Activated CD8-positive, alpha-beta memory T cell treated with anti-CD3 and anti-CD28 coated beads, Interleukin-2, amount 50 U/mL, for 4 hours (primary cell): ENCODE measurements at regions not wholly inside any gene's neighbourhood (a gene's known extent, or its start where the extent isn't known, plus 50 kb on each side); places are given as distances from the start of the nearest gene placed in this dataset.

ENCODE experiments used
- DNase-seq: peaks from one replicate; pipeline ENCODE4 v3.0.0-alpha.2; 2020

- no peak for DNase-seq
Measured at GRCh38 chr15:95431518-95431917, 899.0 kb upstream of the NR2F2 start.

DNA sequence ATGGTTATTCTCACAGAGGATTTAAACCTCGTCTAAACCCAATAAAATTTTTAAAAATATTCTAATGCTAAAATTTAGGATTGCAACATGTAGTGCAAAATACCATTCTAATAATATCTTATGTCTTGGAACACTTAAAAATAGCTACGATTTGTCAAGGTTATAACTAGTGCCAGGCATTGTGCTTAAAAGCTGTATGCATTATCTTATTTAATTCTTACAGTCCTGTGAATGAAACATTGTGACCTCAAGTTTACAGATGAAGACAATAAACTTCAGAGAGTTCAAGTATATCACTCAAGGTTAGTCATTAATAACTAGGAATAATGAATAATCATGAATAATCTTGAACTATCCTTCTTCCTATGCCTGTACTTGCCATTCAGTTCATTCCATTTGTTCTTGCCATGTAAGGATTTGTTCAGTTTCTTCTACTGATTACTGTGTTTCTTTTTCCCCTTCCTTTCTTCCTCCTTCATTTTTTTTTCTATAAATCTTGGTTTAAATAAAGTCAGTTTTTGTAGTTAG lies 897.6 kb upstream of the NR2F2 start:
- no peak for DNase-seq

DNA sequence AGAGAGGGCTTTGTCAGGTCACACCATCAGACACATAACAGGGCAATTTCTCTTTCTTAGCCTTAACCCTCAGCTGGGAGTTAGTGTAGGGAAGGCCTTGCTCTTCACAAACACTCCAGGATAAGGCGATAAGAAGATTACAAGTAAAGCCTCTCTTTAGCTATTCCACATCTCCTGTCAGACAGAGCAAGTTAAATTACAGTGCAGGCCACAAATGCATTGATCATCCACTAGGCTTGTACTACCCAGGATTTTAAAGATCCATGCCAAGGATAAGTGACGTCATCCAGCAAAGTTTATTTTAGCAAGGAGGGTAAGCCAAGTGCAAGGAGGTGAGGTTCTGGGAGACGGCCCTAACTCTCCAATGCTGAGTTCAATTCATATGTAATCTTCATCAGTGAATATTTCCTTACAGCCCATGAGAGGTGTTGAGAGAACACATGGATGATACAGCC lies 890.6 kb upstream of the NR2F2 start:
- no peak for DNase-seq

- no peak for DNase-seq
Measured at GRCh38 chr15:95440712-95441111, 889.8 kb upstream of the NR2F2 start.

DNA sequence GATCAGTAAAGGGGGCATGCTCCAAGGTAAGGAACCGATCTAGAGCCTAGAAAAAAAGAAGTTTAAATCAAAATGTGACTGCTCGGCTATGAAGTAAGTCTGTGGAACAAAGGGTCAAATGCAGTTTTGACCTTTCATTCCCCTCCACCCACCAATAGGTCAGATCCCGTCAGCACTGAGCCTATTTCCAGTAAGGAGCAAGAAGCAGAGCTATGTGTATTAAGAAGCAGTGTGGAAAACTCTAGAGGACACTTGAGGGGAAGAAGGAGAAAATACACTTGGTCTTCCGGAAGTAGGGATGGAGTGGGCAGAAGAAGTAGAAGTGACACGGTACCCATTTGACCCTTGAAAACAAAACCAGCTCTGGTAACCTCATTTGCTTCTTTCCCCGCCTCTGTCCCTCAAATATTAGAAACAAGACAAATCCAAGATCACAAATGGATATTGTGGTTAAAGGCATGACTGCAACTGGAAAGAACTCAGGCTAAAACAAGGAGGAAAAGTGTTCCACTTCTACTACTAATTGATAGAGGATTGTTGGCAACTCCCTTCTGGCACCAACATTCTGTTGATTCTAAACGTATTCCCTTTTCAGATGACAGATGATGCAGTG lies 888.3 kb upstream of the NR2F2 start:
- DNase-seq: no peak

- DNase-seq: no peak
Measured at GRCh38 chr15:95444860-95445259, 885.6 kb upstream of the NR2F2 start.

- no peak for DNase-seq
Measured at GRCh38 chr15:95446854-95447253, 883.6 kb upstream of the NR2F2 start.

GRCh38 chr15:95447486-95447885 lies 883.0 kb upstream of the NR2F2 start:
- no peak for DNase-seq

DNA sequence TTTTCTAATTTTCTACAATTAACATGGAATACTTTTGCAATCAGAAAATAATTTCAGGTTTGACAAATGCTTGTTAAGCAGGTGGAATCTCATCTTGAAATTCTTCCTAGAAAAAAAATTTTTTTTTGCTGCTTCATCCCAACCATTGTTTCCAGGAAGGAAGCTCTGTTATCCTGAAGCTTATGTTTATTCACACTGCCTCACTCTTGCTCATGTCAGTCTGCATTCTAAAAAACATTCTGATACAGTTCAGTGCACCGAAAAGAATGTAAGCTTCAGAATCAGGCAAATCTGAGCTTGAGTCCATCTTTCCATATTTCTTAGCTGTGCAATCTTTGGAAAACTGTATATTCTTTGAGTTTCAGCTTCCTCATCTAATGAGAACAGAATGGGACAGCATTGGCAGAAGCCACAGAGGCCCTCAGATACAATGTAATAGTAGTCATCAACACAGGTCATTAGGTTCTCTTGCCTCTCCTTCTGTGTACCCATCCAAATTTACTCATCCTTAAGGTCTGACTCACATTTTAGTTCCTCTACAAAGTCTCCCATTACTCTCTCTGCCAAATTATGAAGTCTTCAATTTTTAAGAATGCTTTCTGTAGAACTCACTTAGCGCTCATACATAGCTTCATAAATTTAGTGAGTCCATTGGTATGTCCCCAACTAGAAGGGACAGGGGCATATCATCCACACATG lies 881.8 kb upstream of the NR2F2 start:
- no peak for DNase-seq

DNA sequence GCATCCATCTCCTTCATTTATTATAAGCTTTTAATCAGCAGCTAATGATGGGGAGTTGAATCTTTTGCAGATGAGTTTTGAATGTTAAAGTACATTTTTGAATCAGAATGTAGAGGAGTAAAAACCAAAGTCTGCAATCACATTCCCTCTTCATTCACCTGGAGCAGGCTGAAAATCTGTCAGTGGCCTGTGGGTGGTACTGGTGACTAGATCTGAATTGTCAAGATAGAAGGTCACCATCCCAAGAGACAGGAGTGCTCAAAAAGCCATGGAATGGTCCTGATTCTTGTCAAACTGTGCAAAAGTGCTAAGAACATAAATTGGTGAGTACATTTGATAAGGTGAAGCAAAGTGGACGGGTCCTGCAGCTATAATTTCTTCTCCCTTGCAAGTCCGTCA lies 881.3 kb upstream of the NR2F2 start:
- no peak for DNase-seq

- DNase-seq: no peak
Measured at GRCh38 chr15:95450413-95450812, 880.1 kb upstream of the NR2F2 start.

GRCh38 chr15:95451938-95452337 lies 878.6 kb upstream of the NR2F2 start:
- no peak for DNase-seq

GRCh38 chr15:95454403-95455262 lies 875.9 kb upstream of the NR2F2 start:
- no peak for DNase-seq

DNA sequence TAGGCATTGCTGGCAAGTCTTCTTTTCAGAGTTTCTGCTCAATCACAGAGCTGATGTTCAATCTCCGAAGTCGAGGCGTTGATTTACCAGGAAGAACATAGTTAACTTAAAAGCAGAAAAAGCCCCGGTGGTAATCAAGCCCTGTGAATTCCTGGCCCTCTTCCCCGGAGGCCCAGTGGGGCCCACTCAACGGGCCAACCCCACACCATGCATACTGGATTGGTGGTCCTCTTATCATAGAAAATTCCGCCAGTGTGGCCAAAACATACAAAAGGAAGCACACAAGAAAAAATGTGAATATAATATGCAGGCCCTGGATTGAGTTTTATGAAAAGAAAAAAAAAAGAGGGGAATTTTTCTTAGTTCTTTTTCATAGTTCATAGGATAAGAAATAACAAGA lies 873.0 kb upstream of the NR2F2 start:
- no peak for DNase-seq

DNA sequence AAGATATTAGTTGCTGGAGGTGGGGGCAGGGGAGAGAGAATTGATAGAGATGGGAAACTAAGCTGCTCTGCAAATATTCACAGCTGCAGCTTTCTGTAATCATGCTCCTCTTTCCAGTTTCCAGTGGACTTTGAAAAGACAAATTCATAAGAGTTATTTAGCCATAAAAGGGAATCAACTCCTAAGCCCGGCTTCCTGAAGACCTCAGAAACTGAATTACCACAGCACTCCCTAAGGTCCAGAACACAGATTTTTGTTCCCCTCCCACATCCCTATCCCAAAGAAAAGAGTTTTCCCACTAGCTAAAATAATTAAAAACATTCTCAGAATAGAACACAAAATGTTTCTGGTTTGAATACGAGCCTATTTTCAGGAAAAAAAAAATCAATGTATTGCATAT lies 871.8 kb upstream of the NR2F2 start:
- no peak for DNase-seq

DNA sequence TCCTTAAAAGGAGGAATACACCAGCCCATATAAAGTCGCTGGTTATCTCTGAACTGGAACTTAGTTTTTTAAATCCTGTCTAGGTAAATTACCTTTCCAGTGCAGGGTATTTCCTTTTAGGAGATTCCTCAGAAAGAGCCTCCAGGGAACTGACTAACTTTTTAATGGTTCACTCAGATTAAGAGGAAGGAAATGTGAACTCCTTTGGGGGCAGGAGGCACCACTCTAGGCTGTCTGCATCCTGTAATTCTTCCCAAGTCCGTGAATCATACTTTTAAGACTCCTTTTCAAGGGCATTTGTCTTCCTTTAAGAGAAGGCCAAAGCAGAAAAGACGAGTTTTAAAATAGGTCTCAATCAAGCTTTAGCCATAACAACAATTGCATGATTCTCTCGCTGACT lies 871.2 kb upstream of the NR2F2 start:
- no peak for DNase-seq

DNA sequence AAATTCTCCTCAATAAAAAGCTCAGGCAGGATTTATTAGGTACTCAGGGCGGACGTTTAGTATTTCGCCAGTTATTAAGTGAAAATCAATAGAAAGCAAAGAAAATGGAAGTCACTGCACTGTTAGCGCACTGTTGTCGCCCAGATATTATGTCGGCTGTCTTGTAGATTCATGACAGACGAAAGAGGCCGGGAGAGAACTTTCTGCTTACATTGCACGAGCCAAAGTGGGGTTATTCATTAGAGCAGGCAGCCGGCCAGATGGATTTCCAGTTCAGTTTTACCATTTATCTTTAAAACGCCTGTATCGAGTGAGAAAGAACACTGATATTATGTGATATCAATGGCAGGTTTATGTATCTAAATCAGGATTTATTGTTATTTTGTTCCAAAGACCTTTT lies 866.0 kb upstream of the NR2F2 start:
- no peak for DNase-seq

- no peak for DNase-seq
Measured at GRCh38 chr15:95468820-95469219, 861.7 kb upstream of the NR2F2 start.

GRCh38 chr15:95469496-95470000 lies 861.0 kb upstream of the NR2F2 start:
- no peak for DNase-seq

GRCh38 chr15:95470529-95470928 lies 860.0 kb upstream of the NR2F2 start:
- no peak for DNase-seq

GRCh38 chr15:95470997-95471689 lies 859.4 kb upstream of the NR2F2 start:
- no peak for DNase-seq

DNA sequence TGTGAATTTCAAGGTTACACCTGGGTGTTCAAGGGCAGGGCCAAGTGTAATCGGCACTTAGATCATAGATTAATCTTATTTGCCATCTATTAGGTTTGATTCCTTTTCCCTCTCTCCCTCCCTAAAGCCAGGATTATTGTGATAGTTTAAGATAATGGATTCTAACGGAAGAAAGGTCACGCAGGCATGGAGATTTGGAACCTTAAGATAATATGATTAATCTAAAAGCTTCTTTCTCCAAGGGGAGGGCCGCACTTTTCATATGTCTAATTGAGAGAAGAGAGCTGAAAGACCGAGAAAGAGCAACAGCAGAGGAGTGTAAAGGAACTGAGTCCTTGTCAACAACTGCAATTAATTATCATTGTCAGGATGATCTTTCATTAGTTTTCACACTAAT lies 858.8 kb upstream of the NR2F2 start:
- DNase-seq: no peak

DNA sequence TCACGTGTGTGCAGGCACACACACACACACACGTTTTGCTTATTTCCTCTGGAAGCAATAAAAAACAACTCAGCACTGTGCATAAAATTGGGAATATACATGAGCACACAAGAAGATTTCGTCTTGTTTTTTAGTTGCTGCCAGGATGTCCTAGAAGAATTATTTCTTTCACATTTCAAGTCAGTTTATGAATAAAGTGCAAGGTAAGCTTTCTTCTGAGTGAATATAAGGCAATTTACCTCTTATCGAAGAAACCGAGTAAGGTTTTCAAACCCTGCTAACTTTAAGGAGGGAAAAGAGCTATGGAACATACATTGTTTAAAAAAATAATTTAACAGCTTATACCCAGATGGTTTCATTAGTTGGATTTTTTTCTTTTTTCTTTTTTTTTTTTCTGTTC lies 855.4 kb upstream of the NR2F2 start:
- no peak for DNase-seq
